HEK293 (cell line): ENCODE measurements at regions not wholly inside any gene's neighbourhood (a gene's known extent, or its start where the extent isn't known, plus 50 kb on each side); places are given as distances from the start of the nearest gene placed in this dataset.

Source experiments
- CTCF ChIP-seq: fragments of 450-650 bp; formaldehyde crosslinking; IDR thresholded peaks from 2 replicates; pipeline ENCODE4 v1.5.1; 2016; ENCODE audit warnings: missing biosample characterization, missing genetic modification characterization
- FEZF1 ChIP-seq: fragments of 450-650 bp; formaldehyde crosslinking; IDR thresholded peaks from 2 replicates; pipeline ENCODE4 v1.5.1; 2016; ENCODE audit warnings: missing biosample characterization, missing genetic modification characterization
- KLF16 ChIP-seq: fragments of 450-650 bp; formaldehyde crosslinking; IDR thresholded peaks from 2 replicates; pipeline ENCODE4 v1.5.1; 2017; ENCODE audit warnings: missing biosample characterization, missing genetic modification characterization
- PBX3 ChIP-seq: sonication (generic); formaldehyde crosslinking; IDR thresholded peaks from 2 replicates; pipeline ENCODE4 v1.8.1; 2022; ENCODE audit warnings: mild to moderate bottlenecking, moderate library complexity, missing genetic modification reagents
- PRDM1 ChIP-seq: fragments of 450-650 bp; formaldehyde crosslinking; IDR thresholded peaks from 2 replicates; pipeline ENCODE4; 2016; ENCODE audit warnings: missing biosample characterization, missing genetic modification characterization
- TCF7L2 ChIP-seq: IDR thresholded peaks from 2 replicates; pipeline ENCODE4 v1.6.1; 2011; ENCODE audit warnings: low read depth, mild to moderate bottlenecking, inconsistent platforms, low read length, moderate library complexity, borderline replicate concordance
- ZBTB7A ChIP-seq: fragments of 450-650 bp; formaldehyde crosslinking; IDR thresholded peaks from 2 replicates; pipeline ENCODE4 v1.5.1; 2016; ENCODE audit warnings: low read depth, missing biosample characterization, missing genetic modification characterization
- TF ChIP-seq, protein P1 (sequence below): fragments of 450-650 bp; formaldehyde crosslinking; IDR thresholded peaks from 2 replicates; pipeline ENCODE4 v1.5.1; 2016; ENCODE audit warnings: missing biosample characterization, missing genetic modification characterization

DNA sequence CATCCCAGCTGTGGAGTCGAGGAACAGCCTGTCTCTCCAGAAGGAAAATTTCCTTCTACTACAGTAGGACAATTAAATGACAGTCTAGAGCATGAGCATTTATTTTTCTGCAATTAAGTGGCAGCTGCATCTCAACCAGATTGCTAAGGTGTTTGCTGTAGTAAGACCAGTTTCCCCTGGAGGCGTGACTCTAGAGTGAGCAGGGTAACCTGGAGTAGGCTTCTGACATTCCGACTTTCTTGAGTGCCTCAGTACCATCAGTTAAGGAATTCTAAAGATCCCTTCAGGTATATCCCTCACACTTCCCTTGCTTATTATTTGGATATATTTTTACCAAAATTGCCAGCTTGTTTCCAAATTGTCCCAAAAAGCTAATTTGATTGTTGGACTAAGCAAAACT is 59.2 kb upstream of the IRX2 start:
- TF ChIP-seq CTCF (tag by site-specific recombination): no peak
- TF ChIP-seq KLF16 (tag by site-specific recombination): no peak
- TF ChIP-seq FEZF1: no peak
- TF ChIP-seq TCF7L2: no peak
- TF ChIP-seq, protein P1, sequence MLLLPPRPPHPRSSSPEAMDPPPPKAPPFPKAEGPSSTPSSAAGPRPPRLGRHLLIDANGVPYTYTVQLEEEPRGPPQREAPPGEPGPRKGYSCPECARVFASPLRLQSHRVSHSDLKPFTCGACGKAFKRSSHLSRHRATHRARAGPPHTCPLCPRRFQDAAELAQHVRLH: no peak
- TF ChIP-seq PBX3 (CRISPR knock-in tag): no peak
- no peak for TF ChIP-seq ZBTB7A
- TF ChIP-seq PRDM1: no peak
